ENCODE measurements at regions not wholly inside any gene's neighbourhood (a gene's known extent, or its start where the extent isn't known, plus 50 kb on each side); places are given as distances from the start of the nearest gene placed in this dataset.

DNA sequence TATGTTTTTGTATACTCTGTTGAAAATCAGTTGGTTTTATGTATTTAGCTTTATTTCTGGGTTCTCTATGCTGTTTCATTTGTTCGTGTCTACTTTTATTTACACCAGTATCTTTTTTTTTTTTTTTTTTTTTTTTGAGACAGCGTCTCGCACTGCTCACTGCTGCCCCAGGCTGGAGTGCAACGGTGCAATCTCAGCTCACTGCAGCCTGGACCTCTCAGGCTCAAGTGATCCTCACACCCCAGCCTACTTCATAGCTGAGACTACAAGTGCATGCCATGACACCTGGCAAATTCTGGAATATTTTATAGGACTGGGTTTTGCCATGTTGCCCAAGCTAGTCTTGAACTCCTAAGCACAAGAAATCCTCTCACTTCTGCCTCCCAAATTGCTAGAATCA is 869.4 kb upstream of the CDH6 start:
- 54 to 69% methylated on average over 2 to 4 of the region's 4 CpGs for WGBS, 2 donors

DNA sequence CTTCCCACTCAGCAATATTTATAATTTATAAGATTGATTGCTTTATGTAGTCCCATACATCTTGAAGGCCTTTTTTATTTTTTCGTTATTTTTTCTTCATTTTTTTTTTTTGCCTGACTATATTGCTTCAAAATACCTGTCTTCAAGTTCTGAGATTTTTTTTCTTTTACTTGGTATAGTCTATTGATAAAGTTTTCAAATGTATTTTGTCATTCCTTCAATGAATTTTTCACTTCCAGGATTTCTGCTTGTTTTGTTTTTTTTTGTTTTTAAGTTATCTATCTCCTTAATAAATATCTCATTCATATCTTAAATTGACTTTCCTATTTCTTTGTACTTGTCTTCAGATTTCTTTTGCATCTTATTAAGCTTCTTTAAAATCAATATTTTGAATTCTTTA is 905.6 kb upstream of the CDH6 start:
- WGBS, 2 donors: 63 to 81% methylated on average over 1 of the region's 1 CpG
- Histone ChIP-seq H3K27ac (no peak overlapping the region), H3K4me1 (no peaks in the 10 kb centered on the region), H3K4me3 (no peak overlapping the region), H3K27me3 (no peaks in the 10 kb centered on the region), H3K9me3 (no peaks in the 10 kb centered on the region), H3K36me3 (ENCODE audit: low read depth, missing control alignments) (no peaks in the 10 kb centered on the region)
- TF ChIP-seq, protein P1, sequence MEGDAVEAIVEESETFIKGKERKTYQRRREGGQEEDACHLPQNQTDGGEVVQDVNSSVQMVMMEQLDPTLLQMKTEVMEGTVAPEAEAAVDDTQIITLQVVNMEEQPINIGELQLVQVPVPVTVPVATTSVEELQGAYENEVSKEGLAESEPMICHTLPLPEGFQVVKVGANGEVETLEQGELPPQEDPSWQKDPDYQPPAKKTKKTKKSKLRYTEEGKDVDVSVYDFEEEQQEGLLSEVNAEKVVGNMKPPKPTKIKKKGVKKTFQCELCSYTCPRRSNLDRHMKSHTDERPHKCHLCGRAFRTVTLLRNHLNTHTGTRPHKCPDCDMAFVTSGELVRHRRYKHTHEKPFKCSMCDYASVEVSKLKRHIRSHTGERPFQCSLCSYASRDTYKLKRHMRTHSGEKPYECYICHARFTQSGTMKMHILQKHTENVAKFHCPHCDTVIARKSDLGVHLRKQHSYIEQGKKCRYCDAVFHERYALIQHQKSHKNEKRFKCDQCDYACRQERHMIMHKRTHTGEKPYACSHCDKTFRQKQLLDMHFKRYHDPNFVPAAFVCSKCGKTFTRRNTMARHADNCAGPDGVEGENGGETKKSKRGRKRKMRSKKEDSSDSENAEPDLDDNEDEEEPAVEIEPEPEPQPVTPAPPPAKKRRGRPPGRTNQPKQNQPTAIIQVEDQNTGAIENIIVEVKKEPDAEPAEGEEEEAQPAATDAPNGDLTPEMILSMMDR (IDR thresholded peaks at IDR 0.05): no peak
- no peak for TF ChIP-seq POLR2A (IDR thresholded peaks at IDR 0.05)
- intact Hi-C loops (cut with DNase I; ENCODE audit: low total_unique reads): no loop called here
- no peak for DNase-seq

More for the DNA sequence above, 869.4 kb upstream of the CDH6 start:
- Histone ChIP-seq H3K4me1 (no peaks in the 10 kb centered on the region), H3K27ac (no peak overlapping the region), H3K4me3 (no peak overlapping the region), H3K9me3 (no peaks in the 10 kb centered on the region), H3K36me3 (ENCODE audit: low read depth, missing control alignments) (no peaks in the 10 kb centered on the region), H3K27me3 (no peaks in the 10 kb centered on the region)
- DNase-seq: no peak
- intact Hi-C loops (cut with DNase I; ENCODE audit: low total_unique reads): no loop called here
- TF ChIP-seq POLR2A (IDR thresholded peaks at IDR 0.05): no peak
- TF ChIP-seq, protein P1 (IDR thresholded peaks at IDR 0.05): no peak

- DNase-seq: no peak
Measured at GRCh38 chr5:30279237-30279636, 914.2 kb upstream of the CDH6 start.

GRCh38 chr5:30267026-30267425 is 926.5 kb upstream of the CDH6 start:
- H3K4me1 ChIP-seq: no peaks in the 10 kb centered on the region
- no peak overlapping the region for H3K4me3 ChIP-seq
- intact Hi-C loops (cut with DNase I; ENCODE audit: low total_unique reads): no loop called here
- TF ChIP-seq, protein P1 (IDR thresholded peaks at IDR 0.05): no peak
- no peak for TF ChIP-seq POLR2A (IDR thresholded peaks at IDR 0.05)
- no peak for DNase-seq
- H3K36me3 ChIP-seq (ENCODE audit: low read depth, missing control alignments): no peaks in the 10 kb centered on the region
- H3K27me3 ChIP-seq: no peaks in the 10 kb centered on the region
- H3K27ac ChIP-seq: no peak overlapping the region
- no peaks in the 10 kb centered on the region for H3K9me3 ChIP-seq

More at GRCh38 chr5:30279237-30279636, 914.2 kb upstream of the CDH6 start:
- TF ChIP-seq, protein P1 (IDR thresholded peaks at IDR 0.05): no peak
- TF ChIP-seq POLR2A (IDR thresholded peaks at IDR 0.05): no peak
- no peak overlapping the region for H3K27ac ChIP-seq
- no peaks in the 10 kb centered on the region for H3K27me3 ChIP-seq
- no peaks in the 10 kb centered on the region for H3K36me3 ChIP-seq (ENCODE audit: low read depth, missing control alignments)
- WGBS, 2 donors: 85 to 96% methylated on average over 2 of the region's 2 CpGs
- no peaks in the 10 kb centered on the region for H3K4me1 ChIP-seq
- H3K9me3 ChIP-seq: no peaks in the 10 kb centered on the region
- intact Hi-C loops (cut with DNase I; ENCODE audit: low total_unique reads): no loop called here
- H3K4me3 ChIP-seq: no peak overlapping the region

- no peaks in the 10 kb centered on the region for H3K4me1 ChIP-seq
- no peak overlapping the region for H3K27ac ChIP-seq
- H3K4me3 ChIP-seq: no peak overlapping the region
- DNase-seq: no peak
- no peaks in the 10 kb centered on the region for H3K9me3 ChIP-seq
- H3K36me3 ChIP-seq (ENCODE audit: low read depth, missing control alignments): no peaks in the 10 kb centered on the region
- H3K27me3 ChIP-seq: no peaks in the 10 kb centered on the region
- intact Hi-C loops (cut with DNase I; ENCODE audit: low total_unique reads): no loop called here
- WGBS, 2 donors: 69 to 78% methylated on average over 7 of the region's 7 CpGs
- TF ChIP-seq, protein P1 (IDR thresholded peaks at IDR 0.05): no peak
- TF ChIP-seq POLR2A (IDR thresholded peaks at IDR 0.05): no peak
Measured at GRCh38 chr5:30239331-30240022, 954.0 kb upstream of the CDH6 start.

Measured in testis (tissue), 2 donors.